ENCODE measurements at regions not wholly inside any gene's neighbourhood (a gene's known extent, or its start where the extent isn't known, plus 50 kb on each side); places are given as distances from the start of the nearest gene placed in this dataset.

DNA sequence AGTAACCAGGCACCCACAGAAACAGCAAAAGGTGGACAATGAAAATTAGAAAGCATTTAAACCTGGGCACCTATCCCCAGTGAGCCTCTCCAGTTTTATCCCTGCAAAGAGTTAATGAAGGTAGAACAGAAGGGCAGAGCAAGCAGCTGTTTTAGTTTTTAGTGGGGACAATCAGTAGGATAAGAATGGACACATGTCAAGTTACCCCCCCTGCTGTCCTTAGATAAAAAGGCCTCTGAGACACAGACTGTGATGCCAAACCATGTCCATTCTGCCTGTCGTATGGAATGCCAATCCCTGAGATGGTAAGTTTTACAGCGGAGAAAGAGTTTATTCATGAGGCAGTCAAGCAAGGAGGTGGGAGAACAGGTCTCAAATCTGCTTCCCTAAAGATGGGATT lies 162.6 kb upstream of the AGR3 start:
- no peak overlapping the region for H3K4me3 Mint-ChIP-seq
- no CpG with 5 or more reads among the region's 2 CpGs for WGBS (ENCODE audit: extremely low coverage, insufficient read length, low lambda C conversion rate)
- H3K23ac ChIP-seq (ENCODE audit: insufficient read length, low read depth, low read length) = no peak overlapping the region
- H3K56ac ChIP-seq (ENCODE audit: insufficient read length, low read depth, low read length) = no peak overlapping the region
- no peaks in the 10 kb centered on the region for H3K79me2 ChIP-seq (ENCODE audit: insufficient read depth, low read length)
- no peak overlapping the region for H3K27ac Mint-ChIP-seq
- no peak overlapping the region for H2BK15ac ChIP-seq (ENCODE audit: low read depth, low read length)
- H3K18ac ChIP-seq (ENCODE audit: insufficient read length, low read depth, low read length) = no peak overlapping the region
- H2AK5ac ChIP-seq (ENCODE audit: insufficient read length, low read length) = no peak overlapping the region
- peaks cover 0 to 3% of the 10 kb centered on the region in 2 experiments; a peak in 1 of 4 replicates for H3K4me1 Mint-ChIP-seq
- no peak overlapping the region for H3K4me2 ChIP-seq (ENCODE audit: insufficient read depth, insufficient read length, low read length)
- no peaks in the 10 kb centered on the region for H3K9me3 ChIP-seq (ENCODE audit: control insufficient read depth, low read depth, low read length)
- no peak overlapping the region for H2BK120ac ChIP-seq (ENCODE audit: low read depth, low read length, poor library complexity, severe bottlenecking)
- H3K4me1 ChIP-seq (ENCODE audit: insufficient read depth, low read length) = no peaks in the 10 kb centered on the region; the same call in 1 of the 2 replicates
- no peak overlapping the region for H3K9ac ChIP-seq (ENCODE audit: extremely low read depth, insufficient read length, low read length)
- H3K36me3 Mint-ChIP-seq (ENCODE audit: insufficient read depth in 1 of 3, low read depth in 3 of 3) = no peaks in the 10 kb centered on the region
- no peak overlapping the region for H2BK12ac ChIP-seq (ENCODE audit: insufficient read length, low read depth, low read length)
- no peaks in the 10 kb centered on the region for H3K27me3 ChIP-seq (ENCODE audit: insufficient read depth, low read length)
- DNase-seq = no peak
- H2BK20ac ChIP-seq (ENCODE audit: low read depth, low read length, poor library complexity, severe bottlenecking) = no peak overlapping the region
- H3K14ac ChIP-seq (ENCODE audit: insufficient read depth, low read length) = no peak overlapping the region
- no peaks in the 10 kb centered on the region for H3K9me3 Mint-ChIP-seq
- H3K27ac ChIP-seq (ENCODE audit: insufficient read length, low read depth, low read length) = no peak overlapping the region
- H3K23me2 ChIP-seq (ENCODE audit: insufficient read length, low read depth, low read length, poor library complexity, severe bottlenecking) = no peaks in the 10 kb centered on the region
- no peaks in the 10 kb centered on the region for H4K20me1 ChIP-seq (ENCODE audit: control insufficient read depth, insufficient read depth, insufficient read length)
- H3K27me3 Mint-ChIP-seq (ENCODE audit: low read depth) = no peaks in the 10 kb centered on the region
- H2AFZ ChIP-seq (ENCODE audit: low read length) = no peak overlapping the region
- H4K8ac ChIP-seq (replicated peaks; ENCODE audit: insufficient read length, low read depth, low read length) = no peak overlapping the region
- H3K79me1 ChIP-seq (ENCODE audit: insufficient read depth, low read depth, low read length, poor library complexity, severe bottlenecking) = no peaks in the 10 kb centered on the region
- H4K5ac ChIP-seq (ENCODE audit: insufficient read length, low read depth, low read length) = no peak overlapping the region
- H4K91ac ChIP-seq (ENCODE audit: insufficient read length, low read depth, low read length) = no peak overlapping the region
- H3T11ph ChIP-seq (ENCODE audit: low read length) = no peak overlapping the region
- TF ChIP-seq, protein P1, sequence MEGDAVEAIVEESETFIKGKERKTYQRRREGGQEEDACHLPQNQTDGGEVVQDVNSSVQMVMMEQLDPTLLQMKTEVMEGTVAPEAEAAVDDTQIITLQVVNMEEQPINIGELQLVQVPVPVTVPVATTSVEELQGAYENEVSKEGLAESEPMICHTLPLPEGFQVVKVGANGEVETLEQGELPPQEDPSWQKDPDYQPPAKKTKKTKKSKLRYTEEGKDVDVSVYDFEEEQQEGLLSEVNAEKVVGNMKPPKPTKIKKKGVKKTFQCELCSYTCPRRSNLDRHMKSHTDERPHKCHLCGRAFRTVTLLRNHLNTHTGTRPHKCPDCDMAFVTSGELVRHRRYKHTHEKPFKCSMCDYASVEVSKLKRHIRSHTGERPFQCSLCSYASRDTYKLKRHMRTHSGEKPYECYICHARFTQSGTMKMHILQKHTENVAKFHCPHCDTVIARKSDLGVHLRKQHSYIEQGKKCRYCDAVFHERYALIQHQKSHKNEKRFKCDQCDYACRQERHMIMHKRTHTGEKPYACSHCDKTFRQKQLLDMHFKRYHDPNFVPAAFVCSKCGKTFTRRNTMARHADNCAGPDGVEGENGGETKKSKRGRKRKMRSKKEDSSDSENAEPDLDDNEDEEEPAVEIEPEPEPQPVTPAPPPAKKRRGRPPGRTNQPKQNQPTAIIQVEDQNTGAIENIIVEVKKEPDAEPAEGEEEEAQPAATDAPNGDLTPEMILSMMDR (conservative IDR thresholded peaks at IDR 0.05) = no peak
- H3K4ac ChIP-seq (ENCODE audit: low read depth, low read length) = no peak overlapping the region
- H2BK5ac ChIP-seq (ENCODE audit: insufficient read length, low read length) = no peak overlapping the region
